Activated T-helper 2 cell treated with anti-CD3 and anti-CD28 coated beads, Interferon-gamma antibody, Interleukin-2, Interleukin-4, amounts not matched to agents 10 μg/mL and 5 μg/mL and 100 μg/mL, durations not matched to agents 14 hours and 24 hours and 36 hours (primary cell): ENCODE measurements at regions not wholly inside any gene's neighbourhood (a gene's known extent, or its start where the extent isn't known, plus 50 kb on each side); places are given as distances from the start of the nearest gene placed in this dataset.

Experiments
- DNase-seq: peaks from one replicate; pipeline ENCODE4 v3.0.0; 2021; ENCODE audit warnings: low spot score
- H3K27ac Mint-ChIP-seq: one replicate; pipeline ENCODE4 v1.8.0; 2021; ENCODE audit warnings: mixed read lengths
- H3K27me3 Mint-ChIP-seq: one replicate; pipeline ENCODE4 v1.8.0; 2021; ENCODE audit warnings: low read depth, mixed read lengths
- H3K36me3 Mint-ChIP-seq: one replicate; pipeline ENCODE4 v1.8.0; 2021; ENCODE audit warnings: low read depth, mixed read lengths
- H3K4me1 Mint-ChIP-seq: one replicate; pipeline ENCODE4 v1.8.0; 2021; ENCODE audit warnings: low read depth, mixed read lengths
- H3K4me3 Mint-ChIP-seq: one replicate; pipeline ENCODE4 v1.8.0; 2021; ENCODE audit warnings: low read depth, mild to moderate bottlenecking, moderate library complexity, mixed read lengths
- H3K9me3 Mint-ChIP-seq: one replicate; pipeline ENCODE4 v1.8.0; 2021; ENCODE audit warnings: mixed read lengths
- intact Hi-C: fragments of 100-400 bp; cut with micrococcal nuclease; formaldehyde crosslinking; loops from one replicate; pipeline ENCODE4 v1.15.1; 2023

- H3K9me3 Mint-ChIP-seq: no peaks in the 10 kb centered on the region
- peaks cover 6% of the 10 kb centered on the region for H3K27me3 Mint-ChIP-seq
- H3K4me3 Mint-ChIP-seq: no peak overlapping the region
- no peaks in the 10 kb centered on the region for H3K36me3 Mint-ChIP-seq
- no peak for DNase-seq
- H3K27ac Mint-ChIP-seq: no peak overlapping the region
- intact Hi-C loops: no loop called here
- no peaks in the 10 kb centered on the region for H3K4me1 Mint-ChIP-seq
These were observed 493.2 kb downstream of the MIAT start for GRCh38 chr22:27150544-27150941.

- Mint-ChIP-seq H3K4me3 (no peak overlapping the region), H3K4me1 (no peaks in the 10 kb centered on the region), H3K36me3 (no peaks in the 10 kb centered on the region), H3K27ac (no peak overlapping the region), H3K9me3 (no peaks in the 10 kb centered on the region), H3K27me3 (peaks cover 6% of the 10 kb centered on the region)
- no peak for DNase-seq
- intact Hi-C loops: no loop called here
These were observed 494.0 kb downstream of the MIAT start for GRCh38 chr22:27151407-27151806.

- peaks cover 6% of the 10 kb centered on the region for H3K27me3 Mint-ChIP-seq
- H3K4me1 Mint-ChIP-seq: no peaks in the 10 kb centered on the region
- no peak overlapping the region for H3K4me3 Mint-ChIP-seq
- intact Hi-C loops: no loop called here
- H3K9me3 Mint-ChIP-seq: no peaks in the 10 kb centered on the region
- H3K27ac Mint-ChIP-seq: no peak overlapping the region
- no peaks in the 10 kb centered on the region for H3K36me3 Mint-ChIP-seq
- no peak for DNase-seq
These were observed 494.6 kb downstream of the MIAT start for GRCh38 chr22:27152033-27152432.

GRCh38 chr22:27152883-27153282 lies 495.5 kb downstream of the MIAT start:
- no peak overlapping the region for H3K27ac Mint-ChIP-seq
- peaks cover 6% of the 10 kb centered on the region for H3K27me3 Mint-ChIP-seq
- DNase-seq: no peak
- H3K4me1 Mint-ChIP-seq: no peaks in the 10 kb centered on the region
- intact Hi-C loops: no loop called here
- no peaks in the 10 kb centered on the region for H3K36me3 Mint-ChIP-seq
- H3K9me3 Mint-ChIP-seq: no peaks in the 10 kb centered on the region
- no peak overlapping the region for H3K4me3 Mint-ChIP-seq

- Mint-ChIP-seq H3K9me3 (no peaks in the 10 kb centered on the region), H3K27ac (no peak overlapping the region), H3K4me1 (no peaks in the 10 kb centered on the region), H3K36me3 (no peaks in the 10 kb centered on the region), H3K4me3 (no peak overlapping the region), H3K27me3 (peaks cover 6% of the 10 kb centered on the region)
- intact Hi-C loops: no loop called here
- no peak for DNase-seq
These were observed 496.0 kb downstream of the MIAT start for GRCh38 chr22:27153386-27153785.

GRCh38 chr22:27154717-27155116 lies 497.3 kb downstream of the MIAT start:
- Mint-ChIP-seq H3K9me3 (no peaks in the 10 kb centered on the region), H3K4me1 (no peaks in the 10 kb centered on the region), H3K27ac (no peak overlapping the region), H3K4me3 (no peak overlapping the region), H3K36me3 (no peaks in the 10 kb centered on the region), H3K27me3 (peaks cover 4% of the 10 kb centered on the region)
- intact Hi-C loops: no loop called here
- no peak for DNase-seq

- Mint-ChIP-seq H3K36me3 (no peaks in the 10 kb centered on the region), H3K9me3 (no peaks in the 10 kb centered on the region), H3K27ac (no peak overlapping the region), H3K4me3 (no peak overlapping the region), H3K27me3 (no peaks in the 10 kb centered on the region), H3K4me1 (no peaks in the 10 kb centered on the region)
- intact Hi-C loops: no loop called here
- DNase-seq: no peak
These were observed 499.6 kb downstream of the MIAT start for GRCh38 chr22:27156821-27157489.

GRCh38 chr22:27157666-27158370 lies 500.4 kb downstream of the MIAT start:
- Mint-ChIP-seq H3K27me3 (no peaks in the 10 kb centered on the region), H3K27ac (no peak overlapping the region), H3K36me3 (no peaks in the 10 kb centered on the region), H3K4me1 (no peaks in the 10 kb centered on the region), H3K9me3 (no peaks in the 10 kb centered on the region), H3K4me3 (no peak overlapping the region)
- no peak for DNase-seq
- intact Hi-C loops: no loop called here

GRCh38 chr22:27159016-27159415 lies 501.6 kb downstream of the MIAT start:
- H3K4me1 Mint-ChIP-seq: no peaks in the 10 kb centered on the region
- H3K27ac Mint-ChIP-seq: no peak overlapping the region
- no peak overlapping the region for H3K4me3 Mint-ChIP-seq
- no peaks in the 10 kb centered on the region for H3K36me3 Mint-ChIP-seq
- DNase-seq: no peak
- intact Hi-C loops: no loop called here
- H3K9me3 Mint-ChIP-seq: no peaks in the 10 kb centered on the region
- no peaks in the 10 kb centered on the region for H3K27me3 Mint-ChIP-seq

GRCh38 chr22:27159716-27160295 lies 502.4 kb downstream of the MIAT start:
- intact Hi-C loops: no loop called here
- no peak for DNase-seq
- no peaks in the 10 kb centered on the region for H3K27me3 Mint-ChIP-seq

GRCh38 chr22:27163162-27164137 lies 506.1 kb downstream of the MIAT start:
- H3K9me3 Mint-ChIP-seq: no peaks in the 10 kb centered on the region
- intact Hi-C loops: no loop called here
- DNase-seq: no peak
- H3K36me3 Mint-ChIP-seq: no peaks in the 10 kb centered on the region
- H3K4me3 Mint-ChIP-seq: no peak overlapping the region
- H3K4me1 Mint-ChIP-seq: no peaks in the 10 kb centered on the region
- no peaks in the 10 kb centered on the region for H3K27me3 Mint-ChIP-seq
- H3K27ac Mint-ChIP-seq: no peak overlapping the region

More at GRCh38 chr22:27159716-27160295, 502.4 kb downstream of the MIAT start:
- no peak overlapping the region for H3K4me3 Mint-ChIP-seq
- no peaks in the 10 kb centered on the region for H3K9me3 Mint-ChIP-seq
- no peak overlapping the region for H3K27ac Mint-ChIP-seq
- no peaks in the 10 kb centered on the region for H3K4me1 Mint-ChIP-seq
- no peaks in the 10 kb centered on the region for H3K36me3 Mint-ChIP-seq

GRCh38 chr22:27164781-27165503 lies 507.6 kb downstream of the MIAT start:
- Mint-ChIP-seq H3K4me1 (no peaks in the 10 kb centered on the region), H3K4me3 (no peak overlapping the region), H3K36me3 (no peaks in the 10 kb centered on the region), H3K27me3 (no peaks in the 10 kb centered on the region), H3K27ac (no peak overlapping the region), H3K9me3 (no peaks in the 10 kb centered on the region)
- intact Hi-C loops: no loop called here
- DNase-seq: no peak
